Trophoblast cell (in vitro differentiated cells and primary cell): ENCODE measurements at regions not wholly inside any gene's neighbourhood (a gene's known extent, or its start where the extent isn't known, plus 50 kb on each side); places are given as distances from the start of the nearest gene placed in this dataset.
"Not testable (repeated sequence)": the region's sequence is repeated elsewhere in the genome, so short reads cannot be mapped to it uniquely, and the experiment has no call there.

Experiments used
- DNase-seq, 2 donors: peaks; one replicate each; pipeline ENCODE4 v3.0.0-alpha.2; 2016
- H2AFZ ChIP-seq: 2 replicates; pipeline ENCODE4 v1.6.1; 2013; ENCODE audit warnings: low read length, moderate library complexity, mild to moderate bottlenecking; ENCODE audit not compliant: insufficient read depth, poor library complexity
- H2AK5ac ChIP-seq: 2 replicates; pipeline ENCODE4 v1.6.1; 2013; ENCODE audit warnings: mild to moderate bottlenecking, low read length
- H2BK120ac ChIP-seq: 2 replicates; pipeline ENCODE4 v1.6.1; 2013; ENCODE audit warnings: low read length, mild to moderate bottlenecking, moderate library complexity; ENCODE audit not compliant: insufficient read depth, poor library complexity
- H2BK12ac ChIP-seq: 2 replicates; pipeline ENCODE4 v1.6.1; 2013; ENCODE audit warnings: mild to moderate bottlenecking, low read length, moderate library complexity
- H2BK5ac ChIP-seq: 2 replicates; pipeline ENCODE4 v1.6.1; 2013; ENCODE audit warnings: low read length, low read depth, moderate library complexity, mild to moderate bottlenecking; ENCODE audit not compliant: poor library complexity
- H3K14ac ChIP-seq: 2 replicates; pipeline ENCODE4 v1.6.1; 2013; ENCODE audit warnings: mild to moderate bottlenecking, low read length
- H3K18ac ChIP-seq: 2 replicates; pipeline ENCODE4 v1.6.1; 2013; ENCODE audit warnings: mild to moderate bottlenecking, low read length
- H3K23ac ChIP-seq: 2 replicates; pipeline ENCODE4 v1.6.1; 2013; ENCODE audit warnings: low read length
- H3K27ac ChIP-seq: 2 replicates; pipeline ENCODE4 v1.5.1; 2013; ENCODE audit warnings: low read depth, mild to moderate bottlenecking, inconsistent platforms, low read length, moderate library complexity
- H3K27me3 ChIP-seq: 2 replicates; pipeline ENCODE4 v1.6.1; 2013; ENCODE audit warnings: inconsistent platforms, mild to moderate bottlenecking, low read length, moderate library complexity; ENCODE audit not compliant: insufficient read depth
- H3K36me3 ChIP-seq, 2 experiments: 1 replicate in 1 of 2; 2 replicates in 1 of 2; pipeline ENCODE4 v1.6.1; 2013; ENCODE audit warnings: low read length in 2 of 2, mild to moderate bottlenecking in 2 of 2, moderate library complexity in 1 of 2; ENCODE audit not compliant: insufficient read depth in 2 of 2, control insufficient read depth in 1 of 2
- H3K4ac ChIP-seq: 2 replicates; pipeline ENCODE4 v1.6.1; 2013; ENCODE audit warnings: low read depth, mild to moderate bottlenecking, low read length, moderate library complexity
- H3K4me1 ChIP-seq, 2 experiments: 1 replicate in 1 of 2; 2 replicates in 1 of 2; pipeline ENCODE4 v1.6.1; 2013; ENCODE audit warnings: low read length in 2 of 2, mild to moderate bottlenecking in 2 of 2, moderate library complexity in 1 of 2; ENCODE audit not compliant: insufficient read depth in 2 of 2, control insufficient read depth in 1 of 2
- H3K4me2 ChIP-seq: 2 replicates; pipeline ENCODE4 v1.6.1; 2013; ENCODE audit warnings: inconsistent platforms, mild to moderate bottlenecking, low read length, moderate library complexity
- H3K4me3 ChIP-seq: 2 replicates; pipeline ENCODE4 v1.5.1; 2013; ENCODE audit warnings: mild to moderate bottlenecking, low read depth, low read length, inconsistent platforms
- H3K79me1 ChIP-seq: one replicate; pipeline ENCODE4 v1.6.1; 2013; ENCODE audit warnings: low read length
- H3K79me2 ChIP-seq: 2 replicates; pipeline ENCODE4 v1.6.1; 2013; ENCODE audit warnings: low read length, mild to moderate bottlenecking; ENCODE audit not compliant: control insufficient read depth, insufficient read depth, poor library complexity
- H3K9ac ChIP-seq: 2 replicates; pipeline ENCODE4 v1.6.1; 2013; ENCODE audit warnings: mild to moderate bottlenecking, low read length
- H3K9me3 ChIP-seq: 2 replicates; pipeline ENCODE4 v1.6.1; 2013; ENCODE audit warnings: low read depth, mild to moderate bottlenecking, control low read depth, inconsistent platforms, low read length; ENCODE audit not compliant: insufficient read depth
- H4K12ac ChIP-seq: 2 replicates; pipeline ENCODE4 v1.6.1; 2013; ENCODE audit warnings: low read depth, mild to moderate bottlenecking, low read length, moderate library complexity
- H4K8ac ChIP-seq: 2 replicates; pipeline ENCODE4 v1.6.1; 2013; ENCODE audit warnings: low read depth, mild to moderate bottlenecking, low read length, moderate library complexity
- H4K91ac ChIP-seq: one replicate; pipeline ENCODE4 v1.6.1; 2013; ENCODE audit warnings: low read depth, mild to moderate bottlenecking, low read length, moderate library complexity
- WGBS: extraction: QIAGEN DNeasy Blood & Tissue Kit; methylation state at CpG from one replicate; pipeline ENCODE4 v1.1.7; 2013; ENCODE audit warnings: missing lambda C conversion rate; ENCODE audit not compliant: insufficient read length, insufficient coverage; ENCODE audit errors: extremely low coverage; 5-methylcytosine and 5-hydroxymethylcytosine counted together

DNA sequence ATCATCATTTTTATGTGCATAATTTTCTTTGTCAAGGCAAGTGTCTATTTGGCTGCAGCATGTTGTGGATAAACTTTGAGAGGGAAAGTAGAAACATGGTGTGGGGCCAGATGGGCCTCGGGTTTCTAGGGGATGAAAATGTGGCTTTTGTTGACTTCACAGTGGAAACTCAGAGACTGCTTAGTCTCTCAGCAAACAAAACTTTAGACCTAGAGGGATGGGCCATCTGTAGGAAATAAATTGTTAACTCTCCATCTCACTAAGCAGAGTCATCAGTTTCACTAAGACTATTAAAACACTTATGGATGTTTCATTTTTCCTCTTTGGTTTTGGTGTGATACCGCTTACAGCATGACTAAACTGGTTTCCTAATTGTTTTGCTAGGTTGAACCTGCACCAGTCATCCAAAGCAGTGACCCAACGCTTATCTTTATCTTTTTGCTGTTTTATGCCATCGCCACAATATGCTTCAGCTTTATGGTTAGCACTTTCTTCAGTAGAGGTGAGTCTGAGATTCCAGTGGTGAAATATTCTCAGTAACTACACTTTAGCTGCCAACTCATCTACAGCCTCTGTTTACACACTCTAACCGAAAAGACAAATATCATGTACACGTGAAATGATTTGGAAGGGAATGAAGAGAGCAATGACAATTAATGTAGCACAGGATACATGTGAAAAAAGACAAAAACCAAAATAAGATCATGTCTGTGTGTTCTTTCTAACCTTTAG is 60.6 kb upstream of the CRYM start:
- Histone ChIP-seq H2BK120ac (no peak overlapping the region), H4K12ac (no peak overlapping the region), H2BK12ac (no peak overlapping the region), H3K4me2 (no peak overlapping the region), H2AK5ac (no peak overlapping the region), H4K91ac (no peak overlapping the region), H3K9me3 (peaks cover 4% of the 10 kb centered on the region), H3K23ac (no peak overlapping the region), H3K9ac (no peak overlapping the region), H3K18ac (no peak overlapping the region), H2BK5ac (no peak overlapping the region), H2AFZ (no peak overlapping the region), H3K4ac (no peak overlapping the region), H3K4me1 (no peaks in the 10 kb centered on the region), H3K27me3 (no peaks in the 10 kb centered on the region), H3K36me3 (no peaks in the 10 kb centered on the region), H4K8ac (no peak overlapping the region), H3K27ac (no peak overlapping the region), H3K4me3 (no peak overlapping the region), H3K79me2 (no peaks in the 10 kb centered on the region), H3K79me1 (no peaks in the 10 kb centered on the region), H3K14ac (no peak overlapping the region)
- DNase-seq = no peak
- no CpG with 5 or more reads among the region's 6 CpGs for WGBS

GRCh38 chr16:21336231-21336630 is 58.1 kb upstream of the CRYM start:
- H3K9ac ChIP-seq = no peak overlapping the region
- no peak overlapping the region for H3K18ac ChIP-seq
- WGBS = no CpG with 5 or more reads among the region's 2 CpGs
- H2AFZ ChIP-seq = no peak overlapping the region
- H3K4me2 ChIP-seq = no peak overlapping the region
- H4K91ac ChIP-seq = no peak overlapping the region
- no peak overlapping the region for H3K23ac ChIP-seq
- H3K79me1 ChIP-seq = no peaks in the 10 kb centered on the region
- H3K36me3 ChIP-seq = no peaks in the 10 kb centered on the region
- H2BK12ac ChIP-seq = no peak overlapping the region
- no peak overlapping the region for H2BK5ac ChIP-seq
- no peak for DNase-seq
- no peak overlapping the region for H4K12ac ChIP-seq
- H4K8ac ChIP-seq = no peak overlapping the region
- peaks cover 4% of the 10 kb centered on the region for H3K9me3 ChIP-seq
- no peak overlapping the region for H3K14ac ChIP-seq
- no peaks in the 10 kb centered on the region for H3K27me3 ChIP-seq
- H3K27ac ChIP-seq = no peak overlapping the region
- no peak overlapping the region for H3K4ac ChIP-seq
- no peak overlapping the region for H2BK120ac ChIP-seq
- H3K79me2 ChIP-seq = no peaks in the 10 kb centered on the region
- H3K4me1 ChIP-seq = no peaks in the 10 kb centered on the region
- H3K4me3 ChIP-seq = no peak overlapping the region
- H2AK5ac ChIP-seq = no peak overlapping the region

DNA sequence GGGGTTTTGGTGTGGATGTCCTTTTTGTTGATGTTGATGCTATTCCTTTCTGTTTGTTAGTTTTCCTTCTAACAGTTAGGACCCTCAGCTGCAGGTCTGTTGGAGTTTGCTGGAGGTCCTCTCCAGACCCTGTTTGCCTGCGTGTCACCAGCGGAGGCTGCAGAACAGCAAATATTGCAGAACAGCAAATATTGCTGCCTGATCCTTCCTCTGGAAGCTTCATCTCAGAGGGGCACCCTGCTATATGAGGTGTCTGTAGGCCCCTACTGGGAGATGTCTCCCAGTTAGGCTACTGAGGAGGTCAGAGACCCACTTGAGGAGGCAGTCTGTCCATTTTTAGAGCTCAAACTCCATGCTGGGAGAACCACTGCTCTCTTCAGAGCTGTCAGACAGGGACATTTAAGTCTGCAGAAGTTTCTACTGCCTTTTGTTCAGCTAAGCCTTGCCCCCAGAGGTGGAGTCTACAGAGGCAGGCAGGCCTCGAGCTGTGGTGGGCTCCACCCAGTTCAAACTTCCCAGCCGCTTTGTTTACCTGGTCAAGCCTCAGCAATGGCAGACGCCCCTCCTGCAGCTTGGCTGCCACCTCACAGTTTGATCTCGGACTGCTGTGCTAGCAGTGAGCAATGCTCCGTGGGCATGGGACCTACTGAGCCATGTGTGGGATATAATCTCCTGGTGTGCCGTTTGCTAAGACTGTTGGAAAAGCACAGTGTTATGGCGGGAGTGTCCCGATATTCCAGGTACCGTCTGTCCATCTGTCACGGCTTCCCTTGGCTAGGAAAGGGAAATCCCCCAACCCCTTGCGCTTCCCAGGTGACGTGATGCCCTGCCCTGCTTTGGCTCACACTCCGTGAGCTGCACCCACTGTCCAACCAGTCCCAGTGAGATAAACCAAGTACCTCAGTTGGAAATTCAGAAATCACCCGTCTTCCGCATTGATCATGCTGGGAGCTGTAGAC is 56.4 kb upstream of the CRYM start:
- not testable (repeated sequence) for H3K4ac ChIP-seq, H2AFZ ChIP-seq, H3K79me1 ChIP-seq, H3K27ac ChIP-seq, H3K36me3 ChIP-seq, H4K91ac ChIP-seq, DNase-seq, H2BK12ac ChIP-seq, H2AK5ac ChIP-seq, H3K23ac ChIP-seq, H3K4me2 ChIP-seq, H4K12ac ChIP-seq, H3K18ac ChIP-seq, H4K8ac ChIP-seq, H3K4me1 ChIP-seq, H3K14ac ChIP-seq, H2BK120ac ChIP-seq, H3K27me3 ChIP-seq, H3K4me3 ChIP-seq, H2BK5ac ChIP-seq, H3K9me3 ChIP-seq, H3K9ac ChIP-seq, H3K79me2 ChIP-seq
- WGBS = no CpG with 5 or more reads among the region's 17 CpGs

- not testable (repeated sequence) for H3K4me3 ChIP-seq, H2AK5ac ChIP-seq, H3K9me3 ChIP-seq, H2BK12ac ChIP-seq, H3K4me1 ChIP-seq, H4K8ac ChIP-seq, DNase-seq, H3K14ac ChIP-seq, H3K23ac ChIP-seq, H4K12ac ChIP-seq, H2BK5ac ChIP-seq, H3K27ac ChIP-seq, H2AFZ ChIP-seq, H3K27me3 ChIP-seq, H3K18ac ChIP-seq, H2BK120ac ChIP-seq, H3K4ac ChIP-seq, H3K4me2 ChIP-seq, H3K36me3 ChIP-seq, H4K91ac ChIP-seq, H3K79me2 ChIP-seq, H3K79me1 ChIP-seq, H3K9ac ChIP-seq
- WGBS = no CpG with 5 or more reads among the region's 11 CpGs
These were observed 55.6 kb upstream of the CRYM start for GRCh38 chr16:21333683-21334082.
